GM21786 (cell line): ENCODE measurements at regions not wholly inside any gene's neighbourhood (a gene's known extent, or its start where the extent isn't known, plus 50 kb on each side); places are given as distances from the start of the nearest gene placed in this dataset.
"Not testable (repeated sequence)": the region's sequence is repeated elsewhere in the genome, so short reads cannot be mapped to it uniquely, and the experiment has no call there.

Experiments used
- ATAC-seq: cut with Tn5 transposase; IDR thresholded peaks from one replicate; pipeline ENCODE4 v1.9.1; 2021; ENCODE audit not compliant: unreplicated experiment

- ATAC-seq: not testable (repeated sequence)
Observed at GRCh38 chr1:181253601-181254000, 165.1 kb downstream of the IER5 start.

- ATAC-seq: no peak
Observed at GRCh38 chr1:181255270-181255929, 166.9 kb downstream of the IER5 start.

GRCh38 chr1:181257117-181257516 lies 168.6 kb downstream of the IER5 start:
- peak; percentile 96 for ATAC-seq

GRCh38 chr1:181259026-181259745 lies 170.7 kb downstream of the IER5 start:
- ATAC-seq: no peak

GRCh38 chr1:181260271-181260670 lies 171.8 kb downstream of the IER5 start:
- no peak for ATAC-seq

GRCh38 chr1:181260994-181261393 lies 172.5 kb downstream of the IER5 start:
- no peak for ATAC-seq

- ATAC-seq: no peak
Observed at GRCh38 chr1:181262069-181262468, 173.6 kb downstream of the IER5 start.

- ATAC-seq: no peak
Observed at GRCh38 chr1:181263444-181263843, 174.9 kb downstream of the IER5 start.

- ATAC-seq: no peak
Observed at GRCh38 chr1:181264821-181265220, 176.3 kb downstream of the IER5 start.

GRCh38 chr1:181284978-181285377 lies 196.5 kb downstream of the IER5 start:
- no peak for ATAC-seq

- ATAC-seq: no peak
Observed at GRCh38 chr1:181295217-181295616, 188.1 kb upstream of the CACNA1E start.

GRCh38 chr1:181296180-181296579 lies 187.1 kb upstream of the CACNA1E start:
- ATAC-seq: no peak

- ATAC-seq: no peak
Observed at GRCh38 chr1:181308098-181308497, 175.2 kb upstream of the CACNA1E start.

GRCh38 chr1:181310560-181310959 lies 172.8 kb upstream of the CACNA1E start:
- no peak for ATAC-seq

GRCh38 chr1:181312946-181313345 lies 170.4 kb upstream of the CACNA1E start:
- no peak for ATAC-seq

- no peak for ATAC-seq
Observed at GRCh38 chr1:181313466-181313865, 169.9 kb upstream of the CACNA1E start.

GRCh38 chr1:181314010-181314409 lies 169.3 kb upstream of the CACNA1E start:
- ATAC-seq: no peak

GRCh38 chr1:181314959-181315358 lies 168.4 kb upstream of the CACNA1E start:
- ATAC-seq: no peak

- no peak for ATAC-seq
Observed at GRCh38 chr1:181317261-181317930, 165.9 kb upstream of the CACNA1E start.

- ATAC-seq: no peak
Observed at GRCh38 chr1:181318022-181318857, 165.1 kb upstream of the CACNA1E start.

- no peak for ATAC-seq
Observed at GRCh38 chr1:181318858-181319235, 164.5 kb upstream of the CACNA1E start.
